GM10266 (cell line): ENCODE measurements at regions not wholly inside any gene's neighbourhood (a gene's known extent, or its start where the extent isn't known, plus 50 kb on each side); places are given as distances from the start of the nearest gene placed in this dataset.

Experiments
- DNase-seq: peaks from one replicate; pipeline ENCODE4 v3.0.0; 2012; ENCODE audit errors: extremely low spot score
- CTCF ChIP-seq: IDR thresholded peaks from 2 replicates; pipeline ENCODE4 v1.5.1; 2012; ENCODE audit warnings: mild to moderate bottlenecking, low read depth; ENCODE audit not compliant: control insufficient read depth, insufficient read depth; ENCODE audit errors: missing control alignments

- DNase-seq: no peak
- TF ChIP-seq CTCF: no peak
Measured at GRCh38 chr2:220432645-220433044, 805.2 kb downstream of the SLC4A3 start.

DNA sequence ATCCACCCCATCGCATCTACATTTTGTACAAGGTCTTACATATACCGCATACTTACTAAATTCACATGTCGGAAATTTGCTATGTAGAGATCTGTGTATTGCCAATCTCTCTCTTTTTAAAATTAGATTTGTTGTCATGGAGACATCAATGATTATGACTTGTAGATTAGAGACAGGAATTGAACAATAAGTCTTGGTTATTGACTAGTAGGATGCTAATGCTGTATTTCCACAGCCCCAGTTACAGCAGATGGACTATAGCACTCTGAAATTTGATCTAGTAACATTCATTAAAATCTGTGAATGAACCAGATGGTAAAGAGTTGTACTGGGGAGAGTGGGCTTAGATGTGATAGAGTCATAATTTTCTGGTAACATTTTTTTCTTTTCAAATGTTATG lies 805.7 kb downstream of the SLC4A3 start:
- DNase-seq: no peak
- no peak for TF ChIP-seq CTCF

DNA sequence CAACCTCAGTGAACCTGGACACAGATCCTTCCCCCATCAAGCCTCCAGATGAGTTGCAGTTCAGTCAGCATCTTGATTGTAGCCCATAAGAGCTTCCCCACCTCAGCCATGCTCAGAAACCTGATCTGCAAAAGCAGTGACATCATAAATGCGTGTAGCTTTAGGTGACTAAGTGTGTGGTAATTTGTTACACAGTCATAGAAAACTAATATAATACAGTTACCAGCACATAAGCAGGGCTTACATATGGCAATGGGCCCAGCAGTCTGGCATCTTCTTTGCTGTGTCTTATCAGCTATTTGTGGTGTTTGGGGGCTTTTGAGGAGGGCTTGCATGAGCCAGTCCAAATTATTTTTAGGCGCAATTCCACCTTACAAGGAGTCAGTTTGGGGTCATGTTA lies 807.0 kb downstream of the SLC4A3 start:
- DNase-seq: no peak

DNA sequence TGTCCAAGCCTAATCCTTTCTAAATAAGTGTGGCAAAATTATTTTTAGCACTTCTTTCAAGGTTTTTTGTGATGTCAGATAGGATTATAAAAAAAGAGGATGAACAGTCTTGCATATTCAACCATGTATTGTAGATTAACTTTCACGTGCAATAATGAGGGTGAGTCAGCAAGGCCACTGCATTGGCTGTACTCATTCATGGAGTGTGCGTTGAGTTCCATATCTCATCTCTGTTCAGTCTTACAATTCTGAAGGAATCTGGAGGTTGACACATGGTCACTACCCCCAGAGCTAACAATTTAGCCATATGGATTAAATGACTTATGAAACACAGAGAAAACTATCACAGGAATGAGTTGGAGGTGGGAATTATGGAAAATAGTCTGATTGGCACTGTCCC lies 810.5 kb downstream of the SLC4A3 start:
- no peak for DNase-seq
- TF ChIP-seq CTCF: no peak

More for the DNA sequence above, 807.0 kb downstream of the SLC4A3 start:
- no peak for TF ChIP-seq CTCF

GRCh38 chr2:220440731-220441130 lies 813.3 kb downstream of the SLC4A3 start:
- DNase-seq: no peak
- no peak for TF ChIP-seq CTCF

GRCh38 chr2:220441404-220441803 lies 814.0 kb downstream of the SLC4A3 start:
- no peak for DNase-seq
- TF ChIP-seq CTCF: no peak

GRCh38 chr2:220442012-220442411 lies 814.6 kb downstream of the SLC4A3 start:
- TF ChIP-seq CTCF: no peak
- no peak for DNase-seq
